T47D (cell line): ENCODE measurements at regions not wholly inside any gene's neighbourhood (a gene's known extent, or its start where the extent isn't known, plus 50 kb on each side); places are given as distances from the start of the nearest gene placed in this dataset.

ENCODE experiments used
- DNase-seq, 2 experiments: peaks; one replicate each; pipeline versions ENCODE4 v3.0.0 to v3.0.0-alpha.2; 2011 to 2012; ENCODE audit warnings: low read depth in 1 of 2, low spot score in 1 of 2
- JUND ChIP-seq: IDR thresholded peaks from 2 replicates; pipeline ENCODE4 v1.6.1; 2012; ENCODE audit warnings: low read depth
- in situ Hi-C: cut with HindIII; loops from 2 replicates; pipeline ENCODE4 v1.10.0; 2016; ENCODE audit warnings: low sequenced_read_pairs, low pct_unique_long_range_greater_than_20kb

GRCh38 chr13:97856304-97856675 lies 97.2 kb upstream of the IPO5 start:
- in situ Hi-C loops, result no loop called here
- TF ChIP-seq JUND, result no peak
- no peak for DNase-seq

DNA sequence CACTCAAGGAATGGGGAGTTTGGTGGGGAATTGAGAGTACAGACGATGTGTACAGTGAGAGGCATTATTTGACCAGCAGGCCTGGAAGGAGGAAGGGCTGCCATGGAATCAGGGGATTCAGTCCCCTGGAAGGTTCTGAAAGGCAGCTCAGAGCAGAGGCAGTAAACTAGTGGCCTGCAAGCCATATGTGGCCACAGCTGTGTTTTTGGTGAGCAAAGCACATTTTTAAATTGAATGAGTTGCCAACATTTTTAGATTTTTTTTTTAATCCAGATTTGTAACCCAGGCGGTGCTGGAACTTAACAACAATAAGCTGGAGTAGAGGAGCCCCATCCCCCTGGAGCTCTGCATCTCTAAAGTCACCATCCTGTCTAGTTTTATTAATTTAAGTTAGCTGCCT lies 95.3 kb upstream of the IPO5 start:
- no peak for TF ChIP-seq JUND
- no peak for DNase-seq
- in situ Hi-C loops, result no loop called here

DNA sequence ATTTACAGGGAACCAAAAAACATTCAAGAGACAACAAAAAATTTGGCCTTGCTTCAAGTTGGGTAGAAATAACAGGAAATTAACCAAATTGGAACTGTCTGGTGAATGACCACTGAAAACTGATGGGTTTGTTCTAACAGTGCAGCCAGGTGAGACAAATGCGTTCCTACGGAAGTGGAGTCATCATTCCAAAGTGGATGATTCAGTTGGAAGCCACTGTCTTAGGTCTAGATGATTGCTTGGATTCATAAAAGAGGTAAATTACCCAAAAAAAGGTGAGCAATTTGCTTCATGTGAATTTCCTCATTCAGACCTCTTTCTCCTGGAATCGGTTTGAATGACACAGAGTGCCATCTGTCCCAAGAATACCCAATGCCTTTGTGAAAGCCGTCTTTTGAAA lies 87.1 kb upstream of the IPO5 start:
- in situ Hi-C loops, result no loop called here
- DNase-seq, result no peak
- TF ChIP-seq JUND, result no peak

DNA sequence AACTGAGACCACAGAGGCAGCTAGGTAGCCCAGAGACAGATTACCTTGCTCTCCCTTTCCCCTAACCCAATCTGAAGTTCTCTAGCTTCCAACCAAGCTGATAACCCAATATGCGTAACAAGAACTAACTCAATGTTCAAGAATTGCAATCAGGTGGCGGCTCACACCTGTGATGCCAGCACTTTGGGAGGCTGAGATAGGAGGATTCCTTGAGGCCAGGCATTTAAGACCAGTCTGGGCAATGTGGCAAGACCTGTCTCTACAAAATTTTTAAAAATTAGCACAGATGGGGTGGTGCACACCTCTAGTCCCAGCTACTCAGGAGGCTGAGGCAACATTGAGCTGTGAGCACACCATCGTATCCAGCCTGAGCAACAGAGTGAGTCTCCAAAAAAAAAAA lies 86.7 kb upstream of the IPO5 start:
- DNase-seq, result no peak
- TF ChIP-seq JUND, result no peak
- in situ Hi-C loops, result no loop called here

GRCh38 chr13:97873398-97873797 lies 80.1 kb upstream of the IPO5 start:
- no peak for DNase-seq
- in situ Hi-C loops, result no loop called here

DNA sequence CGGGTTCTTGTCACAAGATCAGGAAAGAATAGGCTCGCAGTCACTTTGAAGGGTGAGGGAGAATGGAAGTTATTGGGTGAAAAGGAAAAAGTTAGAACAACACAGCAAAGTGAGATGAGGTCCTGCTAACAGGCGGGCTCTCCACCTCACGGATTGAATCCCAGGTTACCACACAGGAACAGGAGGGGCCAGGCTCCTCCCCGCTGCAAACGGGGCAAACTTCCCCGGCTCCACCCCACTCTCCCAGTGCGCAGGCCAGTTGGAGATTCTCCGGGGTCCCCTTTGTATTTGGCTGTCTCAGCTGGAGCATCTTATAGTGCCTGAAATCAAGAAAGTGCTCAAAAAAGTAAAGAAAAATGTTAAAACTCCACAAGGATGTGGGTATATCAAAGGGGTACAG lies 78.3 kb upstream of the IPO5 start:
- no peak for DNase-seq
- no peak for TF ChIP-seq JUND
- in situ Hi-C loops, result no loop called here

More at GRCh38 chr13:97873398-97873797, 80.1 kb upstream of the IPO5 start:
- no peak for TF ChIP-seq JUND

GRCh38 chr13:97875911-97876310 lies 77.6 kb upstream of the IPO5 start:
- no peak for TF ChIP-seq JUND
- in situ Hi-C loops, result no loop called here
- no peak for DNase-seq

- peak in 1 of 2 experiments; percentile 86 for DNase-seq
- no peak for TF ChIP-seq JUND
Measured at GRCh38 chr13:97878431-97879375, 74.8 kb upstream of the IPO5 start.

DNA sequence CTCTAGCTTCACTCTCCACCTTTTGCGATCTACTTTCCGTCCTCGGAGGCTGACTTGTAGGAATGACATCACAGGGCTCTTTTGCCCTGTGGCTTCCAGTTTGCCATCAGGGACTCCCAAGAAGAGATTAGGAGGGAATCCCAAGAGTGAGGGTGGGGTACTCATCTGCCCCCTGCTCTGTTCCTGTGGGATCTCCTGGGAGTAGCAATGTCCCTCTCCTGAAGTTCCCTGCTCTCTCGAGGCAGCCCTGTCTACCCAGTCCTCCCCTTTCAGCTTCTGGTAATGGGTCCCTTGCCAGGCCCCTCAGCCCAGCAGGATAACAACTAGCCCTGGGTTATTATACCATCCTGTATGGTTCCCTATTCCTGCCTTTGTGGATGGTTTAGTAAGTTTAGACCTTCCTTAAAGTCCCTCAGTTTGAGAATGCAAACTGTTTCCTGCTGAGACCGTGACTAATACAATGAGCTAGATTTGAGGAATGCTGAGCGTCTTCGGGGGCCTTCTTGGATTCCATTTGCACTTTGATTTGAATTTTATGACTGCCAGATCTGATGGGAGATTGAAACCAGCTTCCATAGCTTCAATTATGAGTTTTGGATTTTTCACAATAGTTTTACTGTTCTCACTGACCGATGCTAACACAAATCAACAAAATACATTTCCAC lies 73.7 kb upstream of the IPO5 start:
- in situ Hi-C loops, result no loop called here
- no peak for DNase-seq
- TF ChIP-seq JUND, result no peak

More at GRCh38 chr13:97878431-97879375, 74.8 kb upstream of the IPO5 start:
- in situ Hi-C loops, result no loop called here

DNA sequence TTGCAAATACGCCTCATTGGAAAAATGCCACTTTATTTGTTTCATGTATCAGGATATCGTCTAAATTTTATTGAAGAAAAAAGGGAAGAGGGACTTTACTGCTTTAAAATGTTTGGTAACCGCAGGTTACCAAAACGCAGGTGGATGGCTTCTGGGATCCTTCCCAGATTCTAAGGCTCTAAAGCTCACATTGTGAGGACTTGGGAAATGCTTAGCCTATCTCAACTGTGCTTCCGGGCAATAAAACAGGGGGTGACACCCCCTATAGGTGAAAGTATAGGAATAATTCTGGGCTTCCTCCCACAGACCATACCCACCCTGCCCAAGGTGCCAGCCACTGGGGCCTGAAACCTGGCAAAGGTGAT lies 73.2 kb upstream of the IPO5 start:
- in situ Hi-C loops, result no loop called here
- no peak for DNase-seq
- no peak for TF ChIP-seq JUND

GRCh38 chr13:97881556-97881955 lies 71.9 kb upstream of the IPO5 start:
- TF ChIP-seq JUND, result no peak
- DNase-seq, result no peak
- in situ Hi-C loops, result no loop called here

- peak in 1 of 2 experiments; percentile 20 for DNase-seq
- no peak for TF ChIP-seq JUND
- in situ Hi-C loops, result no loop called here
Measured at GRCh38 chr13:97883396-97883795, 70.1 kb upstream of the IPO5 start.

DNA sequence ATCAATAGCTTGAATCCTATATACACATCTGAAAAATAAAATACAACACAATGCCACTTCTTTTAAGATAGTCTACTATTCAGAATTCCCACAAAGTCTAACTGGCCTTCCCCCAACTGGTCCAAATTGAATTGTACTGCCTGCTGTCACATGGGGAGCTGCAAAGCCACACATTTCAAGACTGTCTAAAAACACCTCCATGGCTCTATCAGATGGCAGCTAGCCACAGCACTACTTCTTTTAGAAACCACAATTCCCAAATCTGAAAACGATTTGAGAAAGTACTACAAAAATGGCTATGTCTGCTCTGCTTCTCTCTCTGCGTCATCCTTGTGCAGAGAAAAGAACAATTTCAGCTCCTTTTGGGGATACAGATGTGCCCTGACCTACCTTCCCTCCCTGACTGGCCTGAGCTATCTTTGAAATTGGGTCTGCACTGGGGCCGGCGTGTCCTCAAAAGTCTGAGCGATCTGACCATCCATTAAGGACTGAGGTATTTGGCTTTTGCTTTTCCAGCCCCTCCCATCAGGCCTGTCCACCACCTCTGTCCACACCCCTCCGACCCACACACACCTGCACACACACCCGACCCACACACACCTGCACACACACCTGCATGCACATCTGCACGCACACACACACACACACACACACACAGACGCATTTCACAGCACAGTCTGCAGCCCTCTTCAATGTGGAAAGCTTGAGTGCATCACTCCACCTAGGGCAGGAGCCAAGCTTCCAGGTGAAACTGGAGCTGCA lies 68.6 kb upstream of the IPO5 start:
- in situ Hi-C loops, result no loop called here
- no peak for DNase-seq
- TF ChIP-seq JUND, result no peak
